ENCODE measurements at regions not wholly inside any gene's neighbourhood (a gene's known extent, or its start where the extent isn't known, plus 50 kb on each side); places are given as distances from the start of the nearest gene placed in this dataset.
"Not testable (repeated sequence)": the region's sequence is repeated elsewhere in the genome, so short reads cannot be mapped to it uniquely, and the experiment has no call there.

DNA sequence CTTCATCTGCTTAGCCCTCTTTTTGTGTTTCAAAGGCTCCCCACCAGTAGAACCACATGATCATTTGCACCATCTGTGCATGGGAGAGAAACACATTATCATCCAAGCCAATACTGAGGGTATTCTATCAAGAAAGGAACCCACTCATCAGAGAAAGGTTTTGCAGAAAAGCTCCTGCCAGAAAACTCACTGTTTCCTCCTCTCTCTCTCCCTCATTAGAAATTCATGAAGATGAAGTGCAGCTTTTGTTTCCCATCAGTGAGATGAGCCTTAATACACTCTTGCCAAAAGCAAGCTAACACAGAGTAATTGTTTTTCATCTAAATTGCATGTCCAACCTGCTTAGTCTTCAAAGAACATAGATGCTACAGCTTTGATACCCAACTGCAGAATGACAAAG lies 142.4 kb upstream of the GRAMD2B start:
- no peak overlapping the region for H3K4me3 ChIP-seq (ENCODE audit: low read depth, low read length)
- DNase-seq (ENCODE audit: low read depth), result no peak
- TF ChIP-seq, protein P1, sequence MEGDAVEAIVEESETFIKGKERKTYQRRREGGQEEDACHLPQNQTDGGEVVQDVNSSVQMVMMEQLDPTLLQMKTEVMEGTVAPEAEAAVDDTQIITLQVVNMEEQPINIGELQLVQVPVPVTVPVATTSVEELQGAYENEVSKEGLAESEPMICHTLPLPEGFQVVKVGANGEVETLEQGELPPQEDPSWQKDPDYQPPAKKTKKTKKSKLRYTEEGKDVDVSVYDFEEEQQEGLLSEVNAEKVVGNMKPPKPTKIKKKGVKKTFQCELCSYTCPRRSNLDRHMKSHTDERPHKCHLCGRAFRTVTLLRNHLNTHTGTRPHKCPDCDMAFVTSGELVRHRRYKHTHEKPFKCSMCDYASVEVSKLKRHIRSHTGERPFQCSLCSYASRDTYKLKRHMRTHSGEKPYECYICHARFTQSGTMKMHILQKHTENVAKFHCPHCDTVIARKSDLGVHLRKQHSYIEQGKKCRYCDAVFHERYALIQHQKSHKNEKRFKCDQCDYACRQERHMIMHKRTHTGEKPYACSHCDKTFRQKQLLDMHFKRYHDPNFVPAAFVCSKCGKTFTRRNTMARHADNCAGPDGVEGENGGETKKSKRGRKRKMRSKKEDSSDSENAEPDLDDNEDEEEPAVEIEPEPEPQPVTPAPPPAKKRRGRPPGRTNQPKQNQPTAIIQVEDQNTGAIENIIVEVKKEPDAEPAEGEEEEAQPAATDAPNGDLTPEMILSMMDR (conservative IDR thresholded peaks at IDR 0.05; ENCODE audit: low read depth, low read length), result no peak

DNA sequence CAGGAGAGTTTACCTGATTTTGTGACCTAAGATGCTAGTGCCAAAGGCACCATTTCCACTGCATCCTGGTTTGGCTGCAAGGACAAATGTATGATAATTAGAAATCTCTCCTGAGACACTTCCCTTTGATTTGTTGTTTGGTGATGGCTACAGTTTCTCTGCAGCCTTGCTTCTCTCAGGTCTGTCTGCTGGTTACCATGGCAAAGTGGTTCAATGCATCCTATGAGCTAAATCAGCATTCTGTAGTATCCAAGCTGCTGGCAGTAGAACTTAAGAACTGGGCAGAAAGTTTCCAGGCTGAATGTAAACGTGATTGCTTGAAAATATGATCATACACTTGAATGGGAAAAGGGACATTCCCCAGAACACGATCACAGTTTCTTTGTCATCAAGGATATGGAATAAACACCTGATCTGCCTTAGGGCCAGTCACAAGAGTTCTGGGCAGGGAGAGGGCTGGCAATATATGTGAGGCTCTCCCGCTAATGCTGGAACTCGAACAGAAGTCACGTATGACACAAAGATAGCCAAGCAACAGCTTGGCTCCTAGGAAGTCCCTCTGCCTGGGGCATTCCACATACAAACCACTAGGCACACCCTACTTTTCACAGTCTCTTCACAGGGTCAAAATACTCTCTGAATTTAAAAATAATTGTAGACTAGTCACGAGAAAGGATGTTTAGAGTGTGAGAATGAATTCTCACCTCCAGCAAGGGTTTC lies 138.1 kb upstream of the GRAMD2B start:
- TF ChIP-seq, protein P1 (conservative IDR thresholded peaks at IDR 0.05; ENCODE audit: low read depth, low read length), result no peak
- no peak overlapping the region for H3K4me3 ChIP-seq (ENCODE audit: low read depth, low read length)
- no peak for DNase-seq (ENCODE audit: low read depth)

DNA sequence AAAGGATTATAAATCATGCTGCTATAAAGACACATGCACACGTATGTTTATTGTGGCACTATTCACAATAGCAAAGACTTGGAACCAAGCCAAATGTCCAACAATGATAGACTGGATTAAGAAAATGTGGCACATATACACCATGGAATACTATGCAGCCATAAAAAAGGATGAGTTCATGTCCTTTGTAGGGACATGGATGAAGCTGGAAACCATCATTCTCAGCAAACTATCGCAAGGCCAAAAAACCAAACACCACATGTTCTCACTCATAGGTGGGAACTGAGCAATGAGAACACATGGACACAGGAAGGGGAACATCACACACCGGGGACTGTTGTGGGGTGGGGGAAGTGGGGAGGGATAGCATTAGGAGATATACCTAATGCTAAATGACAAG lies 127.1 kb upstream of the GRAMD2B start:
- not testable (repeated sequence) for DNase-seq (ENCODE audit: low read depth)

DNA sequence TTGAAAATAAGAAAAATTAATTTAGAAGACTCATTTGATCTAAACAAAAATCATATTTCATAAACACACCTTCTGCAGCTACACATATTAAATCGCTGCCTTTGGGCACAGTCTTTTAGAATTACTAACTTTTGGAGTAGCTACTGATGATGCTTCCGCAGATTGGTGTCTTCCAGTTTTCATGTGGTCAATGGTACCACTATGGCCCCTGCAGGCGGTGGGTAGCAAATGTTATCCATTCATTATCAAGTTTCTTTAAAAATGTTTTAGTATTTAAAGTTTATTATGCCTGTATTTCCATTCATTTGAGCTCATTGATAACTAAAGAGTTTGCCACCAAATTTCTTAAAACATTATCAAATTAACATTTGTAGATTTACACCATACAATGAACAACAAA lies 122.9 kb upstream of the GRAMD2B start:
- no peak for DNase-seq (ENCODE audit: low read depth)
- H3K4me3 ChIP-seq (ENCODE audit: low read depth, low read length), result no peak overlapping the region
- TF ChIP-seq, protein P1 (conservative IDR thresholded peaks at IDR 0.05; ENCODE audit: low read depth, low read length), result no peak

More for the DNA sequence above, 127.1 kb upstream of the GRAMD2B start:
- H3K4me3 ChIP-seq (ENCODE audit: low read depth, low read length), result not testable (repeated sequence)

DNA sequence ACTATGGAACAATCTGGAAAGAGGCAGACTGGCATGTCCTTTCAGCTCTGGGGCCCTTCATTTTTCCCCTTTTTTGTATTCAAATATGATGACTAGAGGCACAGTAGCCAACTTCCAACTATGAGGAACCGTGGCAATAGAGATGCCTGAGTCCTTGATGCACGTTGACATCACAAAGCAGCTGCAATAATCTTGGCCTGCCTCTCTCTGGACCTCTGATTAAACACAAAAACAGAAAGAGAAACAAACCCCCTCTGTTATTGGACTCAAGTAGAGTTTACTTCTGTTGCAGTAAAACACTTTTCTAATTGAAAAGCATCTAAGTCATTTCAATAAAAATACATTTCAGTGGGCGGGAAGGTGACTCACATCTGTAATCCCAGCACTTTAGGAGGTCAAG lies 122.2 kb upstream of the GRAMD2B start:
- TF ChIP-seq, protein P1 (conservative IDR thresholded peaks at IDR 0.05; ENCODE audit: low read depth, low read length), result no peak
- no peak overlapping the region for H3K4me3 ChIP-seq (ENCODE audit: low read depth, low read length)
- no peak for DNase-seq (ENCODE audit: low read depth)

DNA sequence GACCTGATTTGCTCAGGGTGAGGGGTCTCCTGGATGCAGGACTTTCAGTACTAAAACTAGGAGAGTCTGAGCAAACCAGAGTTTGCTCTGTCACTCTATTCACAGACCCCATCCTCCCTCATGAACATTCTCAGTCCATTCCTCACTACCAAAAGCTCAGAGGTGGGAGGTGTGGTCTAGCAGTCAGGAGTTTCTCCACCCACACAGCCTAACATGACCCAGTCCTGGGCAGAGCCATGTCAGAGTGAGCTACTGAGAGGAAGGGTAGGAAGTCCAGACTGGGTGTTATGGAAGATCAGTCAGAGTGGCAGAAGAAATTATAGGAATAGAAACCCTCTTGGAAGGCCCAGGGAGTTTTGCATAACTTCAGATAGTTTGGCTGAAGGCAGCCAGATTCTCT lies 113.3 kb upstream of the GRAMD2B start:
- no peak overlapping the region for H3K4me3 ChIP-seq (ENCODE audit: low read depth, low read length)
- no peak for DNase-seq (ENCODE audit: low read depth)
- TF ChIP-seq, protein P1 (conservative IDR thresholded peaks at IDR 0.05; ENCODE audit: low read depth, low read length), result no peak

DNA sequence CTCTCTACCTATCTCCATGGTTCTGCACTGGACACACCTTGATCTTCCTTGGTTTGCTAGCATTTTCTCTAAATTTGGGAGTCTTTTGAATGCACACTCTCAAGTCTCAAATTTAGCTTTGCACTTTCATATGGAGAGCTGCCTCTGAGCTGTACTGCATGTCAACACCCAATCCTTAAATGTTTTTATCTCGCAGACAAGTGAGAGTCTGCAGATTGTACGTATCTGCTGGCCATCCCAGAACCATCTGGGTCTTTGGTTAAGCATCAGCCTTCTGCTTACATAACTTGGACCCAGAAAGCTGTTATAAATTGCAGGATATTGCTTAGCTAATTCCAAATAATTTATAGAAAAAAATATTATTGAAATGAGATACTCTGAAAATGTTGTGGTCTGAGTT lies 111.4 kb upstream of the GRAMD2B start:
- H3K4me3 ChIP-seq (ENCODE audit: low read depth, low read length), result no peak overlapping the region
- no peak for DNase-seq (ENCODE audit: low read depth)
- TF ChIP-seq, protein P1 (conservative IDR thresholded peaks at IDR 0.05; ENCODE audit: low read depth, low read length), result no peak
